ENCODE measurements at regions not wholly inside any gene's neighbourhood (a gene's known extent, or its start where the extent isn't known, plus 50 kb on each side); places are given as distances from the start of the nearest gene placed in this dataset.

DNA sequence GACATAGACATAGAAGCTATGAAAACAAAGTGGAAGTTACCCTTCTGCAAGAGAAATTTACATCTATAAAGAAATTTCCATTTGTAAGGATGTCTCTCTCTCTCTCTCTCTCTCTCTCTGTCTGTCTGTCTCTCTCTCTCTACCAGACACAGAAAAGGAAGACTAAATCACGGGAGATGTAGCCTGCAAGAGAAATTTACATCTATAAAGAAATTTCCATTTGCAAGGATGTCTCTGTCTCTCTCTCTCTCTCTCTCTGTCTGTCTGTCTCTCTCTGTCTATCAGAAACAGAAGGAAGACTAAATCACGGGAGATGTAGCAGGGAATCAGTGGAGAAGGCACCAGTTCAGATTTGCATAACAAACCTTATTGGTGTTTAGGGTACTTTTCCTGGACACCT, 65.6 kb upstream of the CTSO start:
- DNase-seq (ENCODE audit: low spot score), result no peak
- ATAC-seq, result no peak

- DNase-seq (ENCODE audit: low spot score) (no peak), ATAC-seq (no peak)
Observed at GRCh38 chr4:156018383-156018782, 64.7 kb upstream of the CTSO start.

DNA sequence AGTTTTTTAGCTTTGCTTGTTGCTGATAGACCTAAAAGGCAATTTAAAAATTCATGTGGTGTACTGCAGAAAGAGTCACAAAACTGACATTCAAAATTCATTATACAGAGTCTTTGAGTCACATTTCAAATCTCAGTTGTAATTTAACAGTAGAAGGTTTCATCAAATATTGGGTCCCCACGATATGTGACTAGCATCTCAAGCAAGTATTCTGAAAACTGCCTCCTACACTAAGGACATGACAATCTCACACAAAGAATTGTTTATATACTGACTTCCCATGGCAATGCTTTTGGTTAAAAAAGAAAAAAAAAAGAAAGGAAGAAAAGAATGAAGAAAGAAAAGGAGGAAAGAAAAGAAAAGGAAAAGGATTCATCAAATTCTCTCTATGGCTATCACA, 62.1 kb upstream of the CTSO start:
- DNase-seq (ENCODE audit: low spot score) (no peak), ATAC-seq (no peak)

- DNase-seq (ENCODE audit: low spot score) (no peak), ATAC-seq (no peak)
Observed at GRCh38 chr4:156006192-156006591, 52.5 kb upstream of the CTSO start.

All from left lobe of liver (tissue), 2 donors.